ENCODE measurements at regions not wholly inside any gene's neighbourhood (a gene's known extent, or its start where the extent isn't known, plus 50 kb on each side); places are given as distances from the start of the nearest gene placed in this dataset.

DNA sequence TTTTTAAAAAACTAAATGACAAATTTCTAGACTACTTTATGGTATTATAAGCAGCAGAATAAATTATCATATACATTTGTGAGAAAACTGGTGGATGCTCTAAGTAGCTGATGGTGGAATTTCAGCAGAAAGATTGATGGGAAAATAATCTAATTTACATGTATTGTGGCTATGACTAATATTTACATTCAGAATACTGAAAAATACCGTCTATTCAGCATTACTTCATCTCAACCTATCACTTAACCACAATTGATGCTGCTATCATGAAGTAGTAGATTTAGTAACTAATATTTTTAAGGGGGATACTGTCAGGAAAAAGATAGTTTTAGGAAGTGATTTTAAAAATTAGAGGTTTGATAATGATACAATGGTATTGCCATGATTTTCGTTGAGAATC, 137.9 kb downstream of the IFI44 start:
- TF ChIP-seq, protein P1, sequence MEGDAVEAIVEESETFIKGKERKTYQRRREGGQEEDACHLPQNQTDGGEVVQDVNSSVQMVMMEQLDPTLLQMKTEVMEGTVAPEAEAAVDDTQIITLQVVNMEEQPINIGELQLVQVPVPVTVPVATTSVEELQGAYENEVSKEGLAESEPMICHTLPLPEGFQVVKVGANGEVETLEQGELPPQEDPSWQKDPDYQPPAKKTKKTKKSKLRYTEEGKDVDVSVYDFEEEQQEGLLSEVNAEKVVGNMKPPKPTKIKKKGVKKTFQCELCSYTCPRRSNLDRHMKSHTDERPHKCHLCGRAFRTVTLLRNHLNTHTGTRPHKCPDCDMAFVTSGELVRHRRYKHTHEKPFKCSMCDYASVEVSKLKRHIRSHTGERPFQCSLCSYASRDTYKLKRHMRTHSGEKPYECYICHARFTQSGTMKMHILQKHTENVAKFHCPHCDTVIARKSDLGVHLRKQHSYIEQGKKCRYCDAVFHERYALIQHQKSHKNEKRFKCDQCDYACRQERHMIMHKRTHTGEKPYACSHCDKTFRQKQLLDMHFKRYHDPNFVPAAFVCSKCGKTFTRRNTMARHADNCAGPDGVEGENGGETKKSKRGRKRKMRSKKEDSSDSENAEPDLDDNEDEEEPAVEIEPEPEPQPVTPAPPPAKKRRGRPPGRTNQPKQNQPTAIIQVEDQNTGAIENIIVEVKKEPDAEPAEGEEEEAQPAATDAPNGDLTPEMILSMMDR (IDR thresholded peaks at IDR 0.05; ENCODE audit: low read depth, low read length, poor library complexity, severe bottlenecking) = no peak
- no peak for TF ChIP-seq EZH2phosphoT487 (IDR thresholded peaks at IDR 0.05; ENCODE audit: borderline replicate concordance, low read length)
